ENCODE measurements at regions not wholly inside any gene's neighbourhood (a gene's known extent, or its start where the extent isn't known, plus 50 kb on each side); places are given as distances from the start of the nearest gene placed in this dataset.

DNA sequence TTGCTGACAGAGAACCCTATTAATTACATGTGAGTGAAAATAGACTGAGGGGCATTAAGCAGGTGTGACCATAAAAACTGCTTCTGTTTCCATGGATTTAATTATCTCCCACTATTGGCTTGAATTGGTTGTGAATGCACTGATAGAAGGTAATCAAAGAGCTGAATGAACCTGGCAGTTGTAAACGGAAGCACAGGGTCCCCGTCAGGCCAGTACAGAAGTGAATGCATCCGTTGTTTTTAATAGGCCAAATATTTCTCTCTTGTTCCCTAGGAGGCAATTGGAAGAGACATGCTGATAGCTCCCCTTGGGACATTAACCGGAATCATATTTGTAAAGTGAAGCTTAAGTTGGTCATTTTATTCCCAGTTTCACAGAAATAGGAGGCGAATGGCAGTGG is 147.0 kb downstream of the CAVIN4 start:
- TF ChIP-seq, protein P1, sequence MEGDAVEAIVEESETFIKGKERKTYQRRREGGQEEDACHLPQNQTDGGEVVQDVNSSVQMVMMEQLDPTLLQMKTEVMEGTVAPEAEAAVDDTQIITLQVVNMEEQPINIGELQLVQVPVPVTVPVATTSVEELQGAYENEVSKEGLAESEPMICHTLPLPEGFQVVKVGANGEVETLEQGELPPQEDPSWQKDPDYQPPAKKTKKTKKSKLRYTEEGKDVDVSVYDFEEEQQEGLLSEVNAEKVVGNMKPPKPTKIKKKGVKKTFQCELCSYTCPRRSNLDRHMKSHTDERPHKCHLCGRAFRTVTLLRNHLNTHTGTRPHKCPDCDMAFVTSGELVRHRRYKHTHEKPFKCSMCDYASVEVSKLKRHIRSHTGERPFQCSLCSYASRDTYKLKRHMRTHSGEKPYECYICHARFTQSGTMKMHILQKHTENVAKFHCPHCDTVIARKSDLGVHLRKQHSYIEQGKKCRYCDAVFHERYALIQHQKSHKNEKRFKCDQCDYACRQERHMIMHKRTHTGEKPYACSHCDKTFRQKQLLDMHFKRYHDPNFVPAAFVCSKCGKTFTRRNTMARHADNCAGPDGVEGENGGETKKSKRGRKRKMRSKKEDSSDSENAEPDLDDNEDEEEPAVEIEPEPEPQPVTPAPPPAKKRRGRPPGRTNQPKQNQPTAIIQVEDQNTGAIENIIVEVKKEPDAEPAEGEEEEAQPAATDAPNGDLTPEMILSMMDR (IDR thresholded peaks at IDR 0.05) = no peak
- Histone ChIP-seq H3K27me3 (no peaks in the 10 kb centered on the region), H3K4me3 (ENCODE audit: low read depth in 1 of 2, low read length in 1 of 2) (no peak overlapping the region), H3K36me3 (no peaks in the 10 kb centered on the region), H3K27ac (no peak overlapping the region), H3K9me3 (no peaks in the 10 kb centered on the region), H3K4me1 (ENCODE audit: control insufficient read depth in 1 of 2, insufficient read depth in 1 of 2, low read depth in 1 of 2, low read length in 1 of 2) (no peaks in the 10 kb centered on the region)

DNA sequence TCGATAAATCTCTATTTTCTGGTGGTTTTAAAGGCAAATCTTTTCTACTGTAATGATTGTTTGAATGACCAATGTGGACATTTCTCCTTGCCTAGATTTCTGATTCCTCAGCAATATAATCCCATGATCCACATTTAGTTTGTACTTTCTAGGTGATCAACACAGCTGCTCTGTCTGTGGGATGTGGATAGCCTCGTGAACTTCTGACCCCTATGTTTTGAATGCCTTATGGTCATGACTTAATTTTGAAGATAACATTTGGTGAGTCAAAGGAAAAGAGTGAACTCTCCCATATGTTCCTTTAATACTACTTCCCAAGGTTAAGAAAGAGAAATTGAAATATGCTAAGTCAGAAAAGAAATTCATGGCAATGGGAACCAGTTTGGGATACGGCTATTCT is 147.5 kb downstream of the CAVIN4 start:
- H3K9me3 ChIP-seq = no peaks in the 10 kb centered on the region
- H3K27ac ChIP-seq = no peak overlapping the region
- no peaks in the 10 kb centered on the region for H3K36me3 ChIP-seq
- no peak overlapping the region for H3K4me3 ChIP-seq (ENCODE audit: low read depth in 1 of 2, low read length in 1 of 2)
- TF ChIP-seq, protein P1 (IDR thresholded peaks at IDR 0.05) = no peak
- no peaks in the 10 kb centered on the region for H3K4me1 ChIP-seq (ENCODE audit: control insufficient read depth in 1 of 2, insufficient read depth in 1 of 2, low read depth in 1 of 2, low read length in 1 of 2)
- no peaks in the 10 kb centered on the region for H3K27me3 ChIP-seq

DNA sequence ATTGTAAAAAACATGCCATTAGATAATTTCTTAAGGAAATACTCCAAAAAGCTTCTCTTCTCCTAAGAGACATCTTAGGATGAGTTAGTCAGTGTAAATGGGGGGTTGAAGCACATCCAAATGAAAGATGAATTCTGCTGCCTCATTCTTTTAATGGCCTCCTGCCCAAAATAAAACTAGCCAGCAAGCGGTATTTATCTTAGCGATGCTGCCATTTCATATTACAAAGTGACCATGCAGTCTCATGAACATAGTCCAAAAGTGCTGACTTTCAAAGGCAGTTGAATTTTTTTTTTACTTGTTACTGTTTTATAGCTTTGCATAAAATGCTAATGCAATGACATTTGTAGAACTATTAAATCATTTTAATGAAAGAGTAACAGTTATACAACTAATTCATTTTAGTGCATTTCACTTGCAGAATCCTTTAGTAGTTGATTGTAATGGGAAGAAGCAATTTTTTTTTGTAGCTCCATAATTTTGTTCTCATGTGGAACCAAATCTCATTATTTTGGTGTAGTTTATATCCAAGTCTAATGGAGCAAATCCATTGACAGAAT is 151.5 kb downstream of the CAVIN4 start:
- Histone ChIP-seq H3K4me3 (ENCODE audit: low read depth in 1 of 2, low read length in 1 of 2) (no peak overlapping the region), H3K27me3 (no peaks in the 10 kb centered on the region), H3K4me1 (ENCODE audit: control insufficient read depth in 1 of 2, insufficient read depth in 1 of 2, low read depth in 1 of 2, low read length in 1 of 2) (no peaks in the 10 kb centered on the region), H3K9me3 (no peaks in the 10 kb centered on the region), H3K27ac (no peak overlapping the region), H3K36me3 (no peaks in the 10 kb centered on the region)
- TF ChIP-seq, protein P1 (IDR thresholded peaks at IDR 0.05) = no peak

DNA sequence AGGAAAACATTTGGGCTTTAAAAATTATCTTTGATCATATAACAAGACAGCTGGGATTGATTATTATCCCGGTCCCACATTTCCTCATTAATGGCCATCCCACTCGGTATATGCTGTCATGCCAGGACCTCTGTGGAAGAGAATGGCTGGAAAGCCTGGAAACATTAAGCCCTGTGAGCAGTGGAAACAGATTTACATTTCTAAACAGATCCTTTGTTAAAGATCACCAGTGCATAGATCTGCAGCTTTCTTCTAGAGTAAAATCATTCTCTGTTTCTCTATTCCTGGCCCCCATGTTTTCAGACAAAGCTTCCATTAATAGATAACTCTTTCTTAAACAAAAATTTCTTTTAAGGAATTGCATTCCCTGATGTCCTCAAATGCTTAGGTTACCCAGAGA is 152.2 kb downstream of the CAVIN4 start:
- H3K4me3 ChIP-seq (ENCODE audit: low read depth in 1 of 2, low read length in 1 of 2) = no peak overlapping the region
- no peaks in the 10 kb centered on the region for H3K4me1 ChIP-seq (ENCODE audit: control insufficient read depth in 1 of 2, insufficient read depth in 1 of 2, low read depth in 1 of 2, low read length in 1 of 2)
- no peaks in the 10 kb centered on the region for H3K36me3 ChIP-seq
- H3K9me3 ChIP-seq = no peaks in the 10 kb centered on the region
- H3K27me3 ChIP-seq = no peaks in the 10 kb centered on the region
- H3K27ac ChIP-seq = no peak overlapping the region
- TF ChIP-seq, protein P1 (IDR thresholded peaks at IDR 0.05) = no peak

DNA sequence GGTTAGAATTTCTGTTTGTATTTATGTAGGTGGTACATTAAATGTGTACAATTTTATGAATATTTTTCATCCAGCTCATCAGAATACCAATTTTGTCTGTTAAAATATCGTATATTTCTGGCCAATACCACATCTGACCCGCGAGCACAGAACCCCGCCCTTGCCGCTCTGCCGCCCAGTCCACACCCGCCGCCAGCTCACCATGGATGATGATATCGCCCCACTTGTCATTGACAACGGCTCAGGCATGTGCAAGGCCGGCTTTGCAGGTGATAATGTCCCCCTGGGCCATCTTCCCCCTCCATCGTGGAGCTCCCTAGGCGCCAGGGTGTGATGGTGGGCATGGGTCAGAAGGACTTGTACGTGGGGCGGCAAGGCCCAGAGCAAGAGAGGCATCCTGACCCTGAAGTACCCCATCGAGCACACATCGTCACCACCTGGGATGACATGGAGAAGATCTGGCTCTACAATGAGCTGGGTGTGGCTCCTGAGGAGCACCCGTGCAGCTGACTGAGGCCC is 153.2 kb downstream of the CAVIN4 start:
- H3K4me1 ChIP-seq (ENCODE audit: control insufficient read depth in 1 of 2, insufficient read depth in 1 of 2, low read depth in 1 of 2, low read length in 1 of 2) = no peaks in the 10 kb centered on the region
- TF ChIP-seq, protein P1 (IDR thresholded peaks at IDR 0.05) = no peak

More for the DNA sequence above, 153.2 kb downstream of the CAVIN4 start:
- no peaks in the 10 kb centered on the region for H3K36me3 ChIP-seq
- no peaks in the 10 kb centered on the region for H3K9me3 ChIP-seq
- no peaks in the 10 kb centered on the region for H3K27me3 ChIP-seq
- H3K27ac ChIP-seq = no peak overlapping the region
- no peak overlapping the region for H3K4me3 ChIP-seq (ENCODE audit: low read depth in 1 of 2, low read length in 1 of 2)

Data from neutrophil (primary cell).